ENCODE measurements at regions not wholly inside any gene's neighbourhood (a gene's known extent, or its start where the extent isn't known, plus 50 kb on each side); places are given as distances from the start of the nearest gene placed in this dataset.

GRCh38 chr12:16090974-16091373 lies 179.8 kb downstream of the DERA start:
- no peak for DNase-seq (ENCODE audit: low read depth)
- Histone ChIP-seq H3K4me3 (ENCODE audit: insufficient read depth, low read depth, low read length) (no peak overlapping the region), H3K27ac (ENCODE audit: low read depth, low read length) (no peak overlapping the region), H3K9me3 (ENCODE audit: insufficient read depth, low read depth, low read length) (no peaks in the 10 kb centered on the region), H3K4me2 (ENCODE audit: low read length) (no peak overlapping the region), H3K9ac (ENCODE audit: low read length) (no peak overlapping the region), H3K4me1 (ENCODE audit: insufficient read depth, low read length) (no peaks in the 10 kb centered on the region), H2AFZ (ENCODE audit: low read depth, low read length) (no peak overlapping the region), H4K20me1 (ENCODE audit: insufficient read depth, low read length) (no peaks in the 10 kb centered on the region), H3K27me3 (ENCODE audit: insufficient read depth, low read length) (no peaks in the 10 kb centered on the region), H3K36me3 (ENCODE audit: insufficient read depth, low read length) (no peaks in the 10 kb centered on the region), H3K79me2 (ENCODE audit: insufficient read depth, low read length) (no peaks in the 10 kb centered on the region)
- Mint-ChIP-seq H3K4me1 (ENCODE audit: low read depth, unreplicated experiment) (no peaks in the 10 kb centered on the region), H3K4me3 (ENCODE audit: unreplicated experiment) (no peak overlapping the region), H3K27ac (ENCODE audit: unreplicated experiment) (no peak overlapping the region), H3K27me3 (ENCODE audit: low read depth, unreplicated experiment) (peaks cover 2% of the 10 kb centered on the region), H3K9me3 (ENCODE audit: unreplicated experiment) (peaks cover 4% of the 10 kb centered on the region), H3K36me3 (ENCODE audit: low read depth, unreplicated experiment) (peaks cover 3% of the 10 kb centered on the region)
- no peak for FAIRE-seq
- no peak for TF ChIP-seq EZH2 (IDR thresholded peaks at IDR 0.05; ENCODE audit: insufficient read depth, low read length)
- TF ChIP-seq, protein P1, sequence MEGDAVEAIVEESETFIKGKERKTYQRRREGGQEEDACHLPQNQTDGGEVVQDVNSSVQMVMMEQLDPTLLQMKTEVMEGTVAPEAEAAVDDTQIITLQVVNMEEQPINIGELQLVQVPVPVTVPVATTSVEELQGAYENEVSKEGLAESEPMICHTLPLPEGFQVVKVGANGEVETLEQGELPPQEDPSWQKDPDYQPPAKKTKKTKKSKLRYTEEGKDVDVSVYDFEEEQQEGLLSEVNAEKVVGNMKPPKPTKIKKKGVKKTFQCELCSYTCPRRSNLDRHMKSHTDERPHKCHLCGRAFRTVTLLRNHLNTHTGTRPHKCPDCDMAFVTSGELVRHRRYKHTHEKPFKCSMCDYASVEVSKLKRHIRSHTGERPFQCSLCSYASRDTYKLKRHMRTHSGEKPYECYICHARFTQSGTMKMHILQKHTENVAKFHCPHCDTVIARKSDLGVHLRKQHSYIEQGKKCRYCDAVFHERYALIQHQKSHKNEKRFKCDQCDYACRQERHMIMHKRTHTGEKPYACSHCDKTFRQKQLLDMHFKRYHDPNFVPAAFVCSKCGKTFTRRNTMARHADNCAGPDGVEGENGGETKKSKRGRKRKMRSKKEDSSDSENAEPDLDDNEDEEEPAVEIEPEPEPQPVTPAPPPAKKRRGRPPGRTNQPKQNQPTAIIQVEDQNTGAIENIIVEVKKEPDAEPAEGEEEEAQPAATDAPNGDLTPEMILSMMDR (IDR thresholded peaks at IDR 0.05; ENCODE audit: insufficient read depth, low read depth, low read length), result no peak

- DNase-seq (ENCODE audit: low read depth), result no peak
- Histone ChIP-seq H3K9ac (ENCODE audit: low read length) (no peak overlapping the region), H3K4me3 (ENCODE audit: insufficient read depth, low read depth, low read length) (no peak overlapping the region), H3K27me3 (ENCODE audit: insufficient read depth, low read length) (no peaks in the 10 kb centered on the region), H3K36me3 (ENCODE audit: insufficient read depth, low read length) (no peaks in the 10 kb centered on the region), H3K9me3 (ENCODE audit: insufficient read depth, low read depth, low read length) (no peaks in the 10 kb centered on the region), H3K4me2 (ENCODE audit: low read length) (no peak overlapping the region), H3K79me2 (ENCODE audit: insufficient read depth, low read length) (no peaks in the 10 kb centered on the region), H3K4me1 (ENCODE audit: insufficient read depth, low read length) (no peaks in the 10 kb centered on the region), H3K27ac (ENCODE audit: low read depth, low read length) (no peak overlapping the region), H4K20me1 (ENCODE audit: insufficient read depth, low read length) (no peaks in the 10 kb centered on the region), H2AFZ (ENCODE audit: low read depth, low read length) (no peak overlapping the region)
- peaks cover 2% of the 10 kb centered on the region for H3K27me3 Mint-ChIP-seq (ENCODE audit: low read depth, unreplicated experiment)
- TF ChIP-seq, protein P1 (IDR thresholded peaks at IDR 0.05; ENCODE audit: insufficient read depth, low read depth, low read length), result no peak
- TF ChIP-seq EZH2 (IDR thresholded peaks at IDR 0.05; ENCODE audit: insufficient read depth, low read length), result no peak
- H3K9me3 Mint-ChIP-seq (ENCODE audit: unreplicated experiment), result peaks cover 4% of the 10 kb centered on the region
- H3K36me3 Mint-ChIP-seq (ENCODE audit: low read depth, unreplicated experiment), result peaks cover 3% of the 10 kb centered on the region
- H3K27ac Mint-ChIP-seq (ENCODE audit: unreplicated experiment), result no peak overlapping the region
- no peaks in the 10 kb centered on the region for H3K4me1 Mint-ChIP-seq (ENCODE audit: low read depth, unreplicated experiment)
- no peak for FAIRE-seq
- no peak overlapping the region for H3K4me3 Mint-ChIP-seq (ENCODE audit: unreplicated experiment)
Measured at GRCh38 chr12:16088421-16088820, 177.3 kb downstream of the DERA start.
